Tibial nerve (tissue), 4 donors: ENCODE measurements at regions not wholly inside any gene's neighbourhood (a gene's known extent, or its start where the extent isn't known, plus 50 kb on each side); places are given as distances from the start of the nearest gene placed in this dataset.
A peak's percentile ranks its signal among the peaks of the same experiment; 100 is the strongest.

Source experiments
- DNase-seq, 2 donors: peaks; one replicate each; pipeline ENCODE4 v3.0.0-alpha.2; 2019; ENCODE audit warnings: low spot score in 2 of 2
- H3K27ac ChIP-seq, 4 donors: fragments of 200-600 bp; sonication (generic) in 3 of 4; one replicate each; pipeline ENCODE4 v1.5.1; 2017 to 2019; ENCODE audit warnings: mild to moderate bottlenecking in 1 of 4
- H3K27me3 ChIP-seq, 2 donors: fragments of 200-600 bp; sonication (generic) in 1 of 2; one replicate each; pipeline versions ENCODE4 v1.5.1 to v1.6.0; 2017 to 2019
- H3K36me3 ChIP-seq, 3 donors: fragments of 200-600 bp; sonication (generic); one replicate each; pipeline ENCODE4 v1.5.1; 2018 to 2019
- H3K4me1 ChIP-seq, 4 donors: fragments of 200-600 bp; sonication (generic) in 3 of 4; one replicate each; pipeline ENCODE4 v1.5.1; 2017 to 2019
- H3K4me3 ChIP-seq, 4 donors: fragments of 200-600 bp; sonication (generic) in 3 of 4; one replicate each; pipeline ENCODE4 v1.5.1; 2017 to 2019; ENCODE audit warnings: mild to moderate bottlenecking in 1 of 4, moderate library complexity in 1 of 4
- H3K9me3 ChIP-seq, 4 donors: fragments of 200-600 bp; sonication (generic) in 3 of 4; one replicate each; pipeline ENCODE4 v1.5.1; 2017 to 2019
- EP300 ChIP-seq, 2 donors: sonication (generic); formaldehyde crosslinking; IDR thresholded peaks; one replicate each; pipeline ENCODE4 v1.6.1; 2017; ENCODE audit warnings: antibody characterized with exemption in 2 of 2, mild to moderate bottlenecking in 1 of 2
- POLR2A ChIP-seq, 2 donors: fragments of 450-650 bp; IDR thresholded peaks; one replicate each; pipeline ENCODE4 v1.6.1; 2017; ENCODE audit warnings: antibody characterized with exemption in 2 of 2, mild to moderate bottlenecking in 2 of 2, moderate library complexity in 2 of 2
- WGBS, 2 donors: methylation state at CpG; one replicate each; pipeline ENCODE4 v1.1.5; 2018; 5-methylcytosine and 5-hydroxymethylcytosine counted together
- TF ChIP-seq, protein P1 (sequence below), 5 experiments: fragments of 200-600 bp in 3 of 5; fragments of 450-650 bp in 2 of 5; sonication (generic) in 3 of 5; IDR thresholded peaks; one replicate each; pipeline ENCODE4 v1.5.1; 2016 to 2019; ENCODE audit warnings: antibody characterized with exemption in 5 of 5, mild to moderate bottlenecking in 3 of 5, moderate library complexity in 2 of 5

DNA sequence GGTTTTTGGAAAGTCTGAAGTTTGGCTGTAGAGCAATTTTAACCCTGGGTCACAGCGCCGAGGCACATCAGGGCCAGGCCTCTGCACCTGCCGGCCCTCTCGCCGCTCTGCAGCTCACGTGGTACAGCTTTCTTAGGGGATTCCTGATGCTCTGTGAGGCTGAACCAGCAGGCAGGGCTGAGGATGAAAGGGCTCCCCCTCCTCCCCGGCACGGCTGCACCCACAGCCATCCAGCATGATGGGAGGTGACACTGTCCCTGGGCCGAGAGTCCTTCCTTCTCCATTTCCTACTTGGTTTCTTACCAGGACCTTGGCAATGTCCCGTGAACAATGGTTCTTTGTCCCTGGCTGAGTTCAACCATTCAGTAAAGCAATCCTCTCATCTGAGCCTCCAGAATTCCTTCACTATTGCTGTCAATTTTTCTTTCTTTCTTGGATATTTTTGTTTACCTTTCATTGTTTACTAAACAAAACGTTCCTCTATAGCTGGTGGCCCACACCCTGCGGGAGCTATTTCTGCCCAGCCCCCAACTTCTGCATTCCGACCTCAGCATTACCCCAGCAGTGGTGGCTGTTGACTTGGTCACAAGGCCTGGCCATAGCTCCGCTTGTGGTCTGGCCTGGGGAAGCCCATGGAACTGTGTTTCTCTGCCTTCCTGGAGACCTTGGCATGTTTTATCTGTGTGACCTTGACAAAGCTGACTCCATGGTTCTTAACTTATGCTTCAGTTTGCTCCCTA is 172.8 kb upstream of the B3GAT1 start:
- H3K9me3 ChIP-seq: no peaks in the 10 kb centered on the region
- 18 to 26% methylated on average over 14 of the region's 14 CpGs for WGBS, 2 donors
- peaks cover 0 to 4% of the 10 kb centered on the region in 2 donors for H3K27me3 ChIP-seq
- TF ChIP-seq POLR2A (IDR thresholded peaks at IDR 0.05) (no peak), EP300 (IDR thresholded peaks at IDR 0.05) (peak in 1 of 2 donors; percentile 67)
- TF ChIP-seq, protein P1, sequence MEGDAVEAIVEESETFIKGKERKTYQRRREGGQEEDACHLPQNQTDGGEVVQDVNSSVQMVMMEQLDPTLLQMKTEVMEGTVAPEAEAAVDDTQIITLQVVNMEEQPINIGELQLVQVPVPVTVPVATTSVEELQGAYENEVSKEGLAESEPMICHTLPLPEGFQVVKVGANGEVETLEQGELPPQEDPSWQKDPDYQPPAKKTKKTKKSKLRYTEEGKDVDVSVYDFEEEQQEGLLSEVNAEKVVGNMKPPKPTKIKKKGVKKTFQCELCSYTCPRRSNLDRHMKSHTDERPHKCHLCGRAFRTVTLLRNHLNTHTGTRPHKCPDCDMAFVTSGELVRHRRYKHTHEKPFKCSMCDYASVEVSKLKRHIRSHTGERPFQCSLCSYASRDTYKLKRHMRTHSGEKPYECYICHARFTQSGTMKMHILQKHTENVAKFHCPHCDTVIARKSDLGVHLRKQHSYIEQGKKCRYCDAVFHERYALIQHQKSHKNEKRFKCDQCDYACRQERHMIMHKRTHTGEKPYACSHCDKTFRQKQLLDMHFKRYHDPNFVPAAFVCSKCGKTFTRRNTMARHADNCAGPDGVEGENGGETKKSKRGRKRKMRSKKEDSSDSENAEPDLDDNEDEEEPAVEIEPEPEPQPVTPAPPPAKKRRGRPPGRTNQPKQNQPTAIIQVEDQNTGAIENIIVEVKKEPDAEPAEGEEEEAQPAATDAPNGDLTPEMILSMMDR (IDR thresholded peaks at IDR 0.05): peak in 1 of 5 experiments; percentile 12
- H3K27ac ChIP-seq: peak overlapping the region in 1 of 4 donors; percentile 42
- H3K4me3 ChIP-seq: no peak overlapping the region
- H3K36me3 ChIP-seq: no peaks in the 10 kb centered on the region
- H3K4me1 ChIP-seq: peaks cover 0 to 36% (median 28%) of the 10 kb centered on the region in 4 donors
- peak in 1 of 2 donors; percentile 23 for DNase-seq

DNA sequence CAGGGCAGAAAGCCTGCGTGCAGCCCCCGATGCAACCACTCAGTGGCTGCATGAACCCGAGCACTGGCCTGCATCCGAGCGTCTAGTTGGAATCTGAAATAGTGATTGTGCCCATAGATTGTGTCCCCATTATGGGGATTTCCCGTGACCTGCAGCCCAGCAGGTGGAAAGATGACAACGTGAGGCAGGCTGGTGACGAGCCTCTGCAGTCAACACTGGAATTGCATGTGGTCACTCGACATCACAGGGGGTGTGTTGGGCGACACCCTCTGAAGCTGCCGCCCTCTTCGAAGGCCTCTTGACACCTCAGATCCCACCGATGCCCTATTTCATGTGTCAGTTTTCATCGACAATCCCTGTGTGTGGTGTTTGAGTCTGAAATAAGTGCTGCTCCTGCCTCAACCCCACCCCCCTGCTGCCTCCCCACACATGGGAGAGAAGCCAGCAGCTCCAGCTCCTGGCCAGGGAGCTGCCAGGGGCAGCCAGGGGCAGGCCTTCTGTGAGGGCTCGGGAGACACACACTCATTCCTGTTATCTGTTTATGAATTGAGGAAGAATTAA is 172.0 kb upstream of the B3GAT1 start:
- no peaks in the 10 kb centered on the region for H3K36me3 ChIP-seq
- H3K4me3 ChIP-seq: no peak overlapping the region
- peak overlapping the region in 1 of 4 donors; percentile 42 for H3K27ac ChIP-seq
- 44 to 57% methylated on average over 5 to 15 of the region's 15 CpGs for WGBS, 2 donors
- H3K4me1 ChIP-seq: peaks cover 0 to 36% (median 28%) of the 10 kb centered on the region in 4 donors
- no peak for DNase-seq
- H3K9me3 ChIP-seq: no peaks in the 10 kb centered on the region
- TF ChIP-seq EP300 (IDR thresholded peaks at IDR 0.05) (no peak), POLR2A (IDR thresholded peaks at IDR 0.05) (no peak)
- TF ChIP-seq, protein P1 (IDR thresholded peaks at IDR 0.05): no peak
- H3K27me3 ChIP-seq: peaks cover 0 to 4% of the 10 kb centered on the region in 2 donors

DNA sequence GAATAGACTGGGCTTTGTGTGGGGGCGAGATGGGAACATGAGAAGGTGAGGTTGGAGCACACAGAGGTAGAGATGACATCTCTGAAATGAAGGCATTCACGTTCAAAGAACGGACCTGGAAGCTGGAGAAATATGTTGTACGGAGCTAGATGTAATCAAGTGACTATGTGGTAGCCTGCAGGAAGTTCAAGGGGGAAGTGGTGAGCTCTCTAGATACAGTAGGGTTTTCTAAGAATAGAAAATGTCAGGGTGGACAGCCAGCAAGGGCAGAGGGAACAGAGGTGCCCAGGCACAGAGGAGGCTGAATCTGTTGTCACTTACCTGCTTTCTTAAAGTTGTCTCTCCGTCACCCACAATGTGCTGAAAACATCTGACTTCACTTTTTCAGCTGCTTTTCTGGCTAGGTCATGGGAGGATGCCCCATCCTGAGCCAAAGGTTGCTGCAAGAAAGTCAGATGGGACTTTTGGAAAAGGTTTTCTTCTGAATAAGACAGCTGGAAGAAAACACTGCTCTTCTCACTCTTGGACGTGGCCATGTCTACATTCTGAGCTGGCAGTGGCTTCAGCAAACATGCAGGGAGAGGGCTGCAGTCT is 171.5 kb upstream of the B3GAT1 start:
- H3K27ac ChIP-seq: peak overlapping the region in 1 of 4 donors; percentile 42
- DNase-seq: no peak
- H3K27me3 ChIP-seq: peaks cover 0 to 4% of the 10 kb centered on the region in 2 donors
- 53 to 61% methylated on average over 6 of the region's 6 CpGs for WGBS, 2 donors
- H3K4me3 ChIP-seq: no peak overlapping the region
- H3K4me1 ChIP-seq: peaks cover 0 to 36% (median 28%) of the 10 kb centered on the region in 4 donors
- H3K36me3 ChIP-seq: no peaks in the 10 kb centered on the region
- no peaks in the 10 kb centered on the region for H3K9me3 ChIP-seq
- TF ChIP-seq EP300 (IDR thresholded peaks at IDR 0.05) (no peak), POLR2A (IDR thresholded peaks at IDR 0.05) (no peak)
- TF ChIP-seq, protein P1 (IDR thresholded peaks at IDR 0.05): no peak

DNA sequence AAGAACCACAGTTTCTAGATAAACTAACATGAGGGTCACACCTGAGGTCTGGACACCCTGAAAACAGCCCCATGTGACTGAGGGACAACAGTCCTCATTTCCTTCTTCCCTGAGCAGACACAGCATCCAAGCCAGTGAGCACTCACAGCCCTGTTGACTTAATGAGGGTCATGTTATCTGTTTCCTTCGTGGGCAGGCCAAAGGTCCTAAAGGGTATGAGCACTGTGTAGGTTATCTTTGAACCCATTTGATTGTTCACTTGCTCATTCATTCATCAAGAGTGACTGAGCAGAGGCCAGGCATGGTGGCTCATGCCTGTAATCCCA is 170.7 kb upstream of the B3GAT1 start:
- Histone ChIP-seq H3K9me3 (no peaks in the 10 kb centered on the region), H3K27me3 (peaks cover 0 to 4% of the 10 kb centered on the region in 2 donors), H3K27ac (no peak overlapping the region), H3K4me1 (peaks cover 0 to 36% (median 28%) of the 10 kb centered on the region in 4 donors), H3K4me3 (no peak overlapping the region), H3K36me3 (no peaks in the 10 kb centered on the region)
- no peak for DNase-seq
- WGBS, 2 donors: 36 to 41% methylated on average over 1 of the region's 1 CpG
- TF ChIP-seq, protein P1 (IDR thresholded peaks at IDR 0.05): no peak
- TF ChIP-seq POLR2A (IDR thresholded peaks at IDR 0.05) (no peak), EP300 (IDR thresholded peaks at IDR 0.05) (no peak)
